ENCODE measurements at regions not wholly inside any gene's neighbourhood (a gene's known extent, or its start where the extent isn't known, plus 50 kb on each side); places are given as distances from the start of the nearest gene placed in this dataset.

DNA sequence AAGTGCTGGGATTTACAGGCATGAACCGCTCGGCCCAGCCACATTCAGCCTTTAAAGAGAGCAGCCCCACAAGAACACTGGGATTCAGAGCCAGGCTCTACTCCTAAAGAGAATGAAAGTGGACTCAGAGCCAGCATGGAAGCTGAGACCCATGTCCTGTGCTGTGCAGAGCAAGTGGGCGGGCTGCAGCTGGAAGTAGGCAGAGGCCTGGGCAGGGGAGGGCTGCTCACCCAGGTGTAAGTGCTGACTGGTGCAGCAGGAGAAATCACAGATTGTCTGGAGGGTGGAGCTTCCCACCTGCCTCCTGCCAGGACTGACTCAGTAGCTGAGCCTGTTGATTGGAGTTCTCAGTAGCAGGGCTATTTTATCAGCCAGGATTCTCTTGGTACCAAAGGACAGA lies 178.7 kb downstream of the KATNIP start:
- WGBS, result 98% methylated on average over 3 of the region's 3 CpGs

DNA sequence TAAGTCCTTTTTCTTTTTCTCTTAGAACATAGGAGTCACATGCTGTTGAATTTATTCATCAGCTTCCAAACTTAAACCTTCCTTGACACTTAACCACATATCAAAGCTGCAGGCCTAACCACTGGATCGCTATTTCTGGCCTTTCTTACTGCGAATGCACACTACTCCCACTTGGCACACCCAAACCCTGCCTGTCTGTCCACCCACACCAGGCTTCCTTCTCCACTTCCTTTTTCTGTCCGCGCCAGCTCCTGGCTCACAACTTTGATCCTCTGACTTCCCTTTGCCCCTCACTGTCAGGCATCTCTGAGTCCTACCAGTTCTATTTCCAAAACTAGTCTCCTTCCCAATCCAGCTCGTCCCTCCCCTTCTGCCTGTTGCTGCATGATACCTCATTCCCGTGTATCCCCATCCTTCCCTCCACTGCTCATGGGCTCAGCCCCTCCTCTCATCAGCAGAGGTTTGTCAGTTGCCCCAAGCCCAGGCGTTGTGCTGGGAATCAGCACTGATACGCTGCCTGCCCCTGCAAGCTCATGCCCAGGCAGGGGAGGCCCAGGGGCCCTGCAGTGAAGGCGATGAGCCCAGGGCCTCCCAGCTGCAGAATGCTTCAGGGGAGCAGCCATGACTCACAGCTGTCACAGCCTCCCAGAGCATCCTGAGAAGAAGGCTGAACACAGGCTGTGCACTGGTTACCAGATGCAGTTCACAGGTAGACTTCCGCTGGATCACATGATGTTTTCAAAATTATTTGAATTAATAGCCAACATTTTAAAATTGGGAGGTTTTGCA lies 179.8 kb downstream of the KATNIP start:
- Histone ChIP-seq H3K36me3 (no peaks in the 10 kb centered on the region), H3K27me3 (replicated peaks; ENCODE audit: insufficient read depth) (no peaks in the 10 kb centered on the region), H3K9me3 (no peaks in the 10 kb centered on the region), H3K4me1 (replicated peaks) (peaks cover 2% of the 10 kb centered on the region), H3K4me3 (no peak overlapping the region), H3K27ac (no peak overlapping the region)
- DNase-seq (ENCODE audit: low spot score), result no peak
- TF ChIP-seq, protein P1, sequence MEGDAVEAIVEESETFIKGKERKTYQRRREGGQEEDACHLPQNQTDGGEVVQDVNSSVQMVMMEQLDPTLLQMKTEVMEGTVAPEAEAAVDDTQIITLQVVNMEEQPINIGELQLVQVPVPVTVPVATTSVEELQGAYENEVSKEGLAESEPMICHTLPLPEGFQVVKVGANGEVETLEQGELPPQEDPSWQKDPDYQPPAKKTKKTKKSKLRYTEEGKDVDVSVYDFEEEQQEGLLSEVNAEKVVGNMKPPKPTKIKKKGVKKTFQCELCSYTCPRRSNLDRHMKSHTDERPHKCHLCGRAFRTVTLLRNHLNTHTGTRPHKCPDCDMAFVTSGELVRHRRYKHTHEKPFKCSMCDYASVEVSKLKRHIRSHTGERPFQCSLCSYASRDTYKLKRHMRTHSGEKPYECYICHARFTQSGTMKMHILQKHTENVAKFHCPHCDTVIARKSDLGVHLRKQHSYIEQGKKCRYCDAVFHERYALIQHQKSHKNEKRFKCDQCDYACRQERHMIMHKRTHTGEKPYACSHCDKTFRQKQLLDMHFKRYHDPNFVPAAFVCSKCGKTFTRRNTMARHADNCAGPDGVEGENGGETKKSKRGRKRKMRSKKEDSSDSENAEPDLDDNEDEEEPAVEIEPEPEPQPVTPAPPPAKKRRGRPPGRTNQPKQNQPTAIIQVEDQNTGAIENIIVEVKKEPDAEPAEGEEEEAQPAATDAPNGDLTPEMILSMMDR (IDR thresholded peaks at IDR 0.05), result no peak
- intact Hi-C loops (cut with DNase I), result no loop called here
- 67% methylated on average over 10 of the region's 10 CpGs for WGBS

More for the DNA sequence above, 178.7 kb downstream of the KATNIP start:
- Histone ChIP-seq H3K4me1 (replicated peaks) (peaks cover 6% of the 10 kb centered on the region), H3K27ac (no peak overlapping the region), H3K4me3 (no peak overlapping the region), H3K36me3 (no peaks in the 10 kb centered on the region), H3K27me3 (replicated peaks; ENCODE audit: insufficient read depth) (no peaks in the 10 kb centered on the region), H3K9me3 (no peaks in the 10 kb centered on the region)
- TF ChIP-seq POLR2A (IDR thresholded peaks at IDR 0.05) (no peak), POLR2AphosphoS5 (IDR thresholded peaks at IDR 0.05) (no peak)
- TF ChIP-seq, protein P1 (IDR thresholded peaks at IDR 0.05), result no peak
- intact Hi-C loops (cut with DNase I), result no loop called here
- DNase-seq (ENCODE audit: low spot score), result no peak

DNA sequence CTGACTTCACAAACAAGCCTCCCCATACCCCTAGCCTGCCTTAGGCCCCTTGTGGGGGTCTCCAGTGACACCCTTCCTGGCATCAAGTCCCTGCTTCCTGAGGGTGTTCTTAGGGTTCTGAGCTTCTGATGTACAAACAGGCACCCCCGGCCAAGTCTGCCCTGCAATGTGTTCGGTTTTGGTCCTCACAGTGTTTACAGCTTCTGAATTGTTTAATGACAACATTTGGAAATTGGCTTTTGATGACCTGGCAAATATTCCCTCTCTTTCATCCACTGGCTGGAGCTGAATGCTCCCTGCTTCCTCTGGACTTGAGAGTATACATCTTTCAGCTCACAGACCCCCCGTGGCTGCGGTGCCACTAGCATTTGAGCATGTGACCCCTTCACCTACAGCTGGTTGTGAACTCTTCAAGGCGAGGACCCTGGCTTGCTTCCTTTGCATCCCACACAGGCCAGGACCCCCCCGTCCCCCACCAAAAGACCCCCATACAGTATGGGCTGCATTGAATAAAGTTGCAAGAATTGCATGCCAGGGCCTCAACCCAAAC lies 180.8 kb downstream of the KATNIP start:
- no peaks in the 10 kb centered on the region for H3K9me3 ChIP-seq
- no peaks in the 10 kb centered on the region for H3K36me3 ChIP-seq
- no peak overlapping the region for H3K27ac ChIP-seq
- H3K27me3 ChIP-seq (replicated peaks; ENCODE audit: insufficient read depth), result no peaks in the 10 kb centered on the region
- 72% methylated on average over 6 of the region's 6 CpGs for WGBS
- no peak overlapping the region for H3K4me3 ChIP-seq
- no peak for DNase-seq (ENCODE audit: low spot score)
- TF ChIP-seq POLR2AphosphoS5 (IDR thresholded peaks at IDR 0.05) (no peak), POLR2A (IDR thresholded peaks at IDR 0.05) (no peak)
- TF ChIP-seq, protein P1 (IDR thresholded peaks at IDR 0.05), result no peak
- intact Hi-C loops (cut with DNase I), result no loop called here
- H3K4me1 ChIP-seq (replicated peaks), result no peaks in the 10 kb centered on the region

DNA sequence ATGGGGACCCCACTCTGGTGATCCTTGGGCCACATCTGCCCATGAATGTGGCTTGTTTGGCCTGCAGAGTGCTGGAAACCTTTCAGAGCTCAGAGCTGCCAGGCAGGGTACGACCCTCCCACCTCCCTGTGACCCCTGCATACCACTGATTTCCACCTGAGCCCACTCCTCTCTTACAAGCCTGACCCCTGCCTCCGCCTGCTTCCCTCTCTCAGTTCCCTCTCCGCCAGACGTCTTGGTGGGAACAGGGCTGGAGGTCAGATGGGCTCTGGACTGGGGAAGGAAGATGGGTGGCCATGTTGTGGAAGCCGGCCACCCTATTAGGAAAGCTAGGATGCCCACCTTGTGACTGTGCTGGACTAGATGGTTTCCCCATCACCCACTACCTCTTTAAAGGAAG lies 185.1 kb downstream of the KATNIP start:
- Histone ChIP-seq H3K4me1 (replicated peaks) (no peaks in the 10 kb centered on the region), H3K36me3 (no peaks in the 10 kb centered on the region), H3K9me3 (no peaks in the 10 kb centered on the region), H3K4me3 (no peak overlapping the region), H3K27ac (no peak overlapping the region), H3K27me3 (replicated peaks; ENCODE audit: insufficient read depth) (no peaks in the 10 kb centered on the region)
- TF ChIP-seq POLR2AphosphoS5 (IDR thresholded peaks at IDR 0.05) (no peak), POLR2A (IDR thresholded peaks at IDR 0.05) (no peak)
- TF ChIP-seq, protein P1 (IDR thresholded peaks at IDR 0.05), result no peak
- 93% methylated on average over 5 of the region's 5 CpGs for WGBS
- no peak for DNase-seq (ENCODE audit: low spot score)
- intact Hi-C loops (cut with DNase I), result no loop called here

DNA sequence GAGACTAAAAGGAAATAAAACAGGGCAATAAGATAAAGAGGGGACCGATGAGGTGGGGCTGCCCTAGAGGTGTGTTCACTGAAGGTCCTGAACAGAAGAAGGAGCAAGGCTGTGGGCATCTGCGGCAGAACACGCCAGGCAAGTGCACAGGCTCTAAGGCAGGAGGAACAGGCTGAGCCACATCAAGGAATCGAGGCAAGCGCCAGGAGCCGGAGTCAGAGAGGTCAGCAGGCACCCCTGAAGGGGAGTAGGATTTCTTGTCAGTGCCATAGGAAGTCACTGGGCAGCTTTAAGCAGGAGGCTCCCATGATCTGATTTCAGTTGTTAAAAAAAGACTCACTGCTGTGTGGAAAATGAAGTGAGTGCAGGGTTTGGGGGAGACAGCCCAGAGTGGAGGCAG lies 186.5 kb downstream of the KATNIP start:
- no peaks in the 10 kb centered on the region for H3K9me3 ChIP-seq
- intact Hi-C loops (cut with DNase I), result no loop called here
- no peaks in the 10 kb centered on the region for H3K36me3 ChIP-seq
- WGBS, result 85% methylated on average over 6 of the region's 6 CpGs
- no peak overlapping the region for H3K27ac ChIP-seq
- no peak overlapping the region for H3K4me3 ChIP-seq
- no peaks in the 10 kb centered on the region for H3K27me3 ChIP-seq (replicated peaks; ENCODE audit: insufficient read depth)
- TF ChIP-seq POLR2AphosphoS5 (IDR thresholded peaks at IDR 0.05), result no peak
- TF ChIP-seq, protein P1 (IDR thresholded peaks at IDR 0.05), result no peak
- TF ChIP-seq POLR2A (IDR thresholded peaks at IDR 0.05), result no peak
- H3K4me1 ChIP-seq (replicated peaks), result no peaks in the 10 kb centered on the region
- DNase-seq (ENCODE audit: low spot score), result no peak
